ENCODE measurements at regions not wholly inside any gene's neighbourhood (a gene's known extent, or its start where the extent isn't known, plus 50 kb on each side); places are given as distances from the start of the nearest gene placed in this dataset.
"Not testable (repeated sequence)": the region's sequence is repeated elsewhere in the genome, so short reads cannot be mapped to it uniquely, and the experiment has no call there.

DNA sequence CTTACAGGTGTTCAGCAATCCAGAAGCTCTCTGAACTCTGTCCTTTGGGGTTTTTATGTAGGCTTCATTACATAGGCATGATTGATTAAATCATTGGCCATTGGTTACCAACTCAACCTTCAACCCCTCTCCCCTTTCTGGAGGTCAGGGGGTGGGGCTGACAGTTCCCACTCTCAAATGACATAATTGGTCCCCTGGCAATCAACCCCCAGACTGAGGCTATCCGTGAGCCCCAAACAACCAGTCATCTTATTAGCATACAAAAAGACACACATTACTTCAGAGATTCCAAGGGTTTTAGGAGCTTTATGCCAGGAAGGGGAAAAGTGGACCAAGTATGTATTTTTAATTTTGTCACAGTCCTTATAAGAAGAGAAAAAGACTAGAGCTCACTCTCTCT lies 92.1 kb downstream of the ZNF467 start:
- no peaks in the 10 kb centered on the region for H4K20me1 ChIP-seq (ENCODE audit: control insufficient read depth, insufficient read depth, low read depth, low read length)
- H3K4me2 ChIP-seq (ENCODE audit: low read length) = no peak overlapping the region
- peaks cover 23% of the 10 kb centered on the region for H3K9me3 ChIP-seq (ENCODE audit: control insufficient read depth, insufficient read depth, low read length)
- peaks cover 12% of the 10 kb centered on the region for H3K27me3 ChIP-seq (ENCODE audit: control insufficient read depth, low read length)
- TF ChIP-seq, protein P1, sequence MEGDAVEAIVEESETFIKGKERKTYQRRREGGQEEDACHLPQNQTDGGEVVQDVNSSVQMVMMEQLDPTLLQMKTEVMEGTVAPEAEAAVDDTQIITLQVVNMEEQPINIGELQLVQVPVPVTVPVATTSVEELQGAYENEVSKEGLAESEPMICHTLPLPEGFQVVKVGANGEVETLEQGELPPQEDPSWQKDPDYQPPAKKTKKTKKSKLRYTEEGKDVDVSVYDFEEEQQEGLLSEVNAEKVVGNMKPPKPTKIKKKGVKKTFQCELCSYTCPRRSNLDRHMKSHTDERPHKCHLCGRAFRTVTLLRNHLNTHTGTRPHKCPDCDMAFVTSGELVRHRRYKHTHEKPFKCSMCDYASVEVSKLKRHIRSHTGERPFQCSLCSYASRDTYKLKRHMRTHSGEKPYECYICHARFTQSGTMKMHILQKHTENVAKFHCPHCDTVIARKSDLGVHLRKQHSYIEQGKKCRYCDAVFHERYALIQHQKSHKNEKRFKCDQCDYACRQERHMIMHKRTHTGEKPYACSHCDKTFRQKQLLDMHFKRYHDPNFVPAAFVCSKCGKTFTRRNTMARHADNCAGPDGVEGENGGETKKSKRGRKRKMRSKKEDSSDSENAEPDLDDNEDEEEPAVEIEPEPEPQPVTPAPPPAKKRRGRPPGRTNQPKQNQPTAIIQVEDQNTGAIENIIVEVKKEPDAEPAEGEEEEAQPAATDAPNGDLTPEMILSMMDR (IDR thresholded peaks at IDR 0.05; ENCODE audit: low read depth, low read length, poor library complexity, severe bottlenecking) = no peak
- TF ChIP-seq EZH2phosphoT487 (IDR thresholded peaks at IDR 0.05; ENCODE audit: borderline replicate concordance, low read length) = no peak
- no peak overlapping the region for H3K27ac ChIP-seq (ENCODE audit: low read depth, low read length)
- no peak overlapping the region for H3K4me3 ChIP-seq (ENCODE audit: low read length)
- no peaks in the 10 kb centered on the region for H3K36me3 ChIP-seq (ENCODE audit: control insufficient read depth, low read length)
- no peaks in the 10 kb centered on the region for H3K79me2 ChIP-seq (ENCODE audit: control insufficient read depth, low read length)
- H3F3A ChIP-seq (ENCODE audit: control insufficient read depth, insufficient read depth) = no peaks in the 10 kb centered on the region
- peaks cover 5% of the 10 kb centered on the region for H3K4me1 ChIP-seq (ENCODE audit: control insufficient read depth, low read length)
- no peaks in the 10 kb centered on the region; the same call in 1 of the 2 replicates for H3K9me2 ChIP-seq (replicated peaks; ENCODE audit: control insufficient read depth, low read length)

- Histone ChIP-seq H4K20me1 (ENCODE audit: control insufficient read depth, insufficient read depth, low read depth, low read length) (no peaks in the 10 kb centered on the region), H3K79me2 (ENCODE audit: control insufficient read depth, low read length) (no peaks in the 10 kb centered on the region), H3K9me2 (replicated peaks; ENCODE audit: control insufficient read depth, low read length) (no peaks in the 10 kb centered on the region; the same call in 1 of the 2 replicates), H3K27me3 (ENCODE audit: control insufficient read depth, low read length) (peaks cover 11% of the 10 kb centered on the region), H3K4me3 (ENCODE audit: low read length) (no peak overlapping the region), H3K4me1 (ENCODE audit: control insufficient read depth, low read length) (peaks cover 5% of the 10 kb centered on the region), H3K27ac (ENCODE audit: low read depth, low read length) (no peak overlapping the region), H3K4me2 (ENCODE audit: low read length) (no peak overlapping the region), H3F3A (ENCODE audit: control insufficient read depth, insufficient read depth) (no peaks in the 10 kb centered on the region), H3K9me3 (ENCODE audit: control insufficient read depth, insufficient read depth, low read length) (peaks cover 23% of the 10 kb centered on the region), H3K36me3 (ENCODE audit: control insufficient read depth, low read length) (no peaks in the 10 kb centered on the region)
- no peak for TF ChIP-seq EZH2phosphoT487 (IDR thresholded peaks at IDR 0.05; ENCODE audit: borderline replicate concordance, low read length)
- TF ChIP-seq, protein P1 (IDR thresholded peaks at IDR 0.05; ENCODE audit: low read depth, low read length, poor library complexity, severe bottlenecking) = no peak
These were observed 92.9 kb downstream of the ZNF467 start for GRCh38 chr7:149680331-149681025.

DNA sequence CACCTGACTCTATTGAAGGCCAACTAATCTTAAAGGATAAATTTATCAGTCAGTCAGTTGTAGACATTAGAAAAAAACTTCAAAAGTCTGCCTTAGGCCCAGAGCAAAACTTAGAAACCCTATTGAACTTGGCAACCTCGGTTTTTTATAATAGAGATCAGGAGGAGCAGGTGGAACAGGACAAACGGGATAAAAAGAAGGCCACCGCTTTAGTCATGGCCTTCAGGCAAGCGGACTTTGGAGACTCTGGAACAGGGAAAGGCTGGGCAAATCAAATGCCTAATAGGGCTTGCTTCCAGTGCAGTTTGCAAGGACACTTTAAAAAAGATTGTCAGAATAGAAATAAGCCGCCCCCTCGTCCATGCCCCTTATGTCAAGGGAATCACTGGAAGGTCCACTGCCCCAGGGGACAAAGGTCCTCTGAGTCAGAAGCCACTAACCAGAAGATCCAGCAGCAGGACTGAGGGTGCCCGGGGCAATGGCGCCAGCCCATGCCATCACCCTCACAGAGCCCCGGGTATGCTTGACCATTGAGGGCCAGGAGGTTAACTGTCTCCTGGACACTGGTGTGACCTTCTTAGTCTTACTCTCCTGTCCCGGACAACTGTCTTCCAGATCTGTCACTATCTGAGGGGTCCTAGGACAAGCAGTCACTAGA lies 98.5 kb downstream of the ZNF467 start:
- H3K36me3 ChIP-seq (ENCODE audit: control insufficient read depth, low read length); H3K79me2 ChIP-seq (ENCODE audit: control insufficient read depth, low read length); H3K4me3 ChIP-seq (ENCODE audit: low read length); H3K9me3 ChIP-seq (ENCODE audit: control insufficient read depth, insufficient read depth, low read length); H4K20me1 ChIP-seq (ENCODE audit: control insufficient read depth, insufficient read depth, low read depth, low read length); H3K27ac ChIP-seq (ENCODE audit: low read depth, low read length); H3K4me2 ChIP-seq (ENCODE audit: low read length); H3K4me1 ChIP-seq (ENCODE audit: control insufficient read depth, low read length); H3F3A ChIP-seq (ENCODE audit: control insufficient read depth, insufficient read depth); H3K9me2 ChIP-seq (replicated peaks; ENCODE audit: control insufficient read depth, low read length): not testable (repeated sequence)
- H3K27me3 ChIP-seq (ENCODE audit: control insufficient read depth, low read length) = peaks cover 19% of the 10 kb centered on the region

GRCh38 chr7:149673006-149673405 lies 100.4 kb downstream of the ZNF467 start:
- Histone ChIP-seq H3K36me3 (ENCODE audit: control insufficient read depth, low read length) (no peaks in the 10 kb centered on the region), H3K4me2 (ENCODE audit: low read length) (no peak overlapping the region), H3K9me2 (replicated peaks; ENCODE audit: control insufficient read depth, low read length) (no peaks in the 10 kb centered on the region), H3F3A (ENCODE audit: control insufficient read depth, insufficient read depth) (no peaks in the 10 kb centered on the region), H4K20me1 (ENCODE audit: control insufficient read depth, insufficient read depth, low read depth, low read length) (no peaks in the 10 kb centered on the region), H3K9me3 (ENCODE audit: control insufficient read depth, insufficient read depth, low read length) (no peaks in the 10 kb centered on the region), H3K27me3 (ENCODE audit: control insufficient read depth, low read length) (peaks cover 20% of the 10 kb centered on the region), H3K4me1 (ENCODE audit: control insufficient read depth, low read length) (no peaks in the 10 kb centered on the region), H3K4me3 (ENCODE audit: low read length) (no peak overlapping the region), H3K79me2 (ENCODE audit: control insufficient read depth, low read length) (no peaks in the 10 kb centered on the region), H3K27ac (ENCODE audit: low read depth, low read length) (no peak overlapping the region)
- TF ChIP-seq, protein P1 (IDR thresholded peaks at IDR 0.05; ENCODE audit: low read depth, low read length, poor library complexity, severe bottlenecking) = no peak
